SHP77 treated with DMSO at 0.1 percent for 48 hours (cell line): ENCODE measurements at regions not wholly inside any gene's neighbourhood (a gene's known extent, or its start where the extent isn't known, plus 50 kb on each side); places are given as distances from the start of the nearest gene placed in this dataset.
"Not testable (repeated sequence)": the region's sequence is repeated elsewhere in the genome, so short reads cannot be mapped to it uniquely, and the experiment has no call there.

Source experiments
- DNase-seq: peaks from one replicate; lab custom pipeline; 2025; lab: John Stamatoyannopoulos, UW

- no peak for DNase-seq
These were observed 147.9 kb downstream of the MYCN start for GRCh38 chr2:16088035-16088801.

GRCh38 chr2:16086136-16086535 lies 145.8 kb downstream of the MYCN start:
- DNase-seq, result not testable (repeated sequence)

GRCh38 chr2:16085073-16085472 lies 144.7 kb downstream of the MYCN start:
- no peak for DNase-seq

- no peak for DNase-seq
These were observed 143.9 kb downstream of the MYCN start for GRCh38 chr2:16084274-16084673.

GRCh38 chr2:16082276-16082675 lies 141.9 kb downstream of the MYCN start:
- DNase-seq, result no peak

GRCh38 chr2:16081316-16082200 lies 141.2 kb downstream of the MYCN start:
- DNase-seq, result no peak

GRCh38 chr2:16080516-16080915 lies 140.2 kb downstream of the MYCN start:
- no peak for DNase-seq

- DNase-seq, result no peak
These were observed 139.7 kb downstream of the MYCN start for GRCh38 chr2:16080071-16080470.

- DNase-seq, result no peak
These were observed 139.3 kb downstream of the MYCN start for GRCh38 chr2:16079637-16080036.

GRCh38 chr2:16077601-16078000 lies 137.3 kb downstream of the MYCN start:
- DNase-seq, result no peak

- DNase-seq, result no peak
These were observed 136.6 kb downstream of the MYCN start for GRCh38 chr2:16076911-16077310.

- no peak for DNase-seq
These were observed 135.0 kb downstream of the MYCN start for GRCh38 chr2:16075045-16076012.

GRCh38 chr2:16073921-16074425 lies 133.6 kb downstream of the MYCN start:
- DNase-seq, result no peak

GRCh38 chr2:16073471-16073870 lies 133.1 kb downstream of the MYCN start:
- DNase-seq, result no peak

GRCh38 chr2:16072638-16073290 lies 132.4 kb downstream of the MYCN start:
- no peak for DNase-seq

- DNase-seq, result no peak
These were observed 131.7 kb downstream of the MYCN start for GRCh38 chr2:16071865-16072637.

GRCh38 chr2:16071039-16071864 lies 130.9 kb downstream of the MYCN start:
- no peak for DNase-seq

- no peak for DNase-seq
These were observed 130.3 kb downstream of the MYCN start for GRCh38 chr2:16070648-16070971.

GRCh38 chr2:16069933-16070647 lies 129.7 kb downstream of the MYCN start:
- DNase-seq, result no peak
